Breast epithelium (tissue), 4 donors: ENCODE measurements at regions not wholly inside any gene's neighbourhood (a gene's known extent, or its start where the extent isn't known, plus 50 kb on each side); places are given as distances from the start of the nearest gene placed in this dataset.

Experiments
- DNase-seq, 2 donors: peaks; one replicate each; pipeline ENCODE4 v3.0.0-alpha.2; 2019; ENCODE audit warnings: low spot score in 2 of 2
- H3K27ac ChIP-seq, 2 donors: fragments of 200-600 bp; sonication (generic) in 1 of 2; one replicate each; pipeline ENCODE4 v1.5.1; 2016 to 2019; ENCODE audit warnings: mild to moderate bottlenecking in 1 of 2
- H3K27me3 ChIP-seq, 2 donors: fragments of 200-600 bp; sonication (generic) in 1 of 2; one replicate each; pipeline versions ENCODE4 v1.5.1 to v1.6.0; 2017 to 2019; ENCODE audit warnings: control low read depth in 1 of 2, mild to moderate bottlenecking in 1 of 2
- H3K36me3 ChIP-seq: fragments of 200-600 bp; one replicate; pipeline ENCODE4 v1.5.1; 2019
- H3K4me1 ChIP-seq, 2 donors: fragments of 200-600 bp; sonication (generic); one replicate each; pipeline ENCODE4 v1.5.1; 2016 to 2019; ENCODE audit warnings: control low read depth in 1 of 2
- H3K4me3 ChIP-seq, 3 donors: fragments of 200-600 bp; sonication (generic); 1 replicate in 2 of 3; 2 replicates in 1 of 3; pipeline ENCODE4 v1.5.1; 2016 to 2019; ENCODE audit warnings: mild to moderate bottlenecking in 3 of 3, moderate library complexity in 2 of 3
- H3K9me3 ChIP-seq, 2 donors: fragments of 200-600 bp; sonication (generic) in 1 of 2; one replicate each; pipeline ENCODE4 v1.5.1; 2016 to 2019; ENCODE audit warnings: control low read depth in 1 of 2
- CTCF ChIP-seq, 3 donors: fragments of 450-650 bp; IDR thresholded peaks; one replicate each; pipeline ENCODE4 v1.5.1; 2016 to 2017; ENCODE audit warnings: antibody characterized with exemption in 3 of 3, mild to moderate bottlenecking in 3 of 3, moderate library complexity in 3 of 3
- POLR2A ChIP-seq: fragments of 450-650 bp; IDR thresholded peaks from one replicate; pipeline ENCODE4 v1.6.1; 2016; ENCODE audit warnings: antibody characterized with exemption, mild to moderate bottlenecking, moderate library complexity
- POLR2AphosphoS5 ChIP-seq, 3 donors: sonication (generic); formaldehyde crosslinking; IDR thresholded peaks; one replicate each; pipeline ENCODE4 v1.6.1; 2017; ENCODE audit warnings: antibody characterized with exemption in 3 of 3
- intact Hi-C: fragments of 100-400 bp; cut with DNase I; formaldehyde crosslinking; loops from one replicate; pipeline ENCODE4 v1.15.1; 2023; ENCODE audit warnings: low total_unique reads

- TF ChIP-seq POLR2A (no peak), CTCF (IDR thresholded peaks at IDR 0.05) (no peak), POLR2AphosphoS5 (IDR thresholded peaks at IDR 0.05) (no peak)
- Histone ChIP-seq H3K4me3 (peak overlapping the region in 1 of 3 donors; percentile 27), H3K36me3 (no peaks in the 10 kb centered on the region), H3K9me3 (no peaks in the 10 kb centered on the region), H3K27ac (peak overlapping the region in 1 of 2 donors; percentile 30), H3K27me3 (no peaks in the 10 kb centered on the region), H3K4me1 (no peaks in the 10 kb centered on the region)
- intact Hi-C loops = no loop called here
- DNase-seq = no peak
These were observed 213.5 kb upstream of the PDE10A start for GRCh38 chr6:165876588-165876987.

- Histone ChIP-seq H3K4me1 (no peaks in the 10 kb centered on the region), H3K36me3 (no peaks in the 10 kb centered on the region), H3K27ac (no peak overlapping the region), H3K27me3 (no peaks in the 10 kb centered on the region), H3K9me3 (no peaks in the 10 kb centered on the region), H3K4me3 (no peak overlapping the region)
- intact Hi-C loops = no loop called here
- TF ChIP-seq CTCF (IDR thresholded peaks at IDR 0.05) (no peak), POLR2AphosphoS5 (IDR thresholded peaks at IDR 0.05) (no peak), POLR2A (no peak)
- DNase-seq = no peak
These were observed 212.9 kb upstream of the PDE10A start for GRCh38 chr6:165875946-165876345.

- Histone ChIP-seq H3K27ac (no peak overlapping the region), H3K4me3 (no peak overlapping the region), H3K27me3 (no peaks in the 10 kb centered on the region), H3K36me3 (no peaks in the 10 kb centered on the region), H3K4me1 (no peaks in the 10 kb centered on the region), H3K9me3 (peaks cover 3 to 9% of the 10 kb centered on the region in 2 donors)
- intact Hi-C loops = no loop called here
- no peak for TF ChIP-seq CTCF (IDR thresholded peaks at IDR 0.05)
- no peak for DNase-seq
These were observed 210.9 kb upstream of the PDE10A start for GRCh38 chr6:165873976-165874375.

- no peaks in the 10 kb centered on the region for H3K27me3 ChIP-seq
- peaks cover 3 to 13% of the 10 kb centered on the region in 2 donors for H3K9me3 ChIP-seq
- H3K27ac ChIP-seq = no peak overlapping the region
- no peaks in the 10 kb centered on the region for H3K4me1 ChIP-seq
- no peak for TF ChIP-seq POLR2A
- no peak for TF ChIP-seq CTCF (IDR thresholded peaks at IDR 0.05)
- TF ChIP-seq POLR2AphosphoS5 (IDR thresholded peaks at IDR 0.05) = no peak
- intact Hi-C loops = no loop called here
- no peaks in the 10 kb centered on the region for H3K36me3 ChIP-seq
- no peak overlapping the region for H3K4me3 ChIP-seq
- no peak for DNase-seq
These were observed 209.8 kb upstream of the PDE10A start for GRCh38 chr6:165872811-165873210.

- no peak for TF ChIP-seq CTCF (IDR thresholded peaks at IDR 0.05)
- no peak for TF ChIP-seq POLR2AphosphoS5 (IDR thresholded peaks at IDR 0.05)
- TF ChIP-seq POLR2A = no peak
- Histone ChIP-seq H3K4me1 (no peaks in the 10 kb centered on the region), H3K27me3 (no peaks in the 10 kb centered on the region), H3K36me3 (no peaks in the 10 kb centered on the region), H3K9me3 (peaks cover 3 to 13% of the 10 kb centered on the region in 2 donors), H3K4me3 (no peak overlapping the region), H3K27ac (no peak overlapping the region)
- intact Hi-C loops = no loop called here
- DNase-seq = no peak
These were observed 209.3 kb upstream of the PDE10A start for GRCh38 chr6:165872311-165872710.
